ENCODE measurements at regions not wholly inside any gene's neighbourhood (a gene's known extent, or its start where the extent isn't known, plus 50 kb on each side); places are given as distances from the start of the nearest gene placed in this dataset.
A peak's percentile ranks its signal among the peaks of the same experiment; 100 is the strongest.

DNA sequence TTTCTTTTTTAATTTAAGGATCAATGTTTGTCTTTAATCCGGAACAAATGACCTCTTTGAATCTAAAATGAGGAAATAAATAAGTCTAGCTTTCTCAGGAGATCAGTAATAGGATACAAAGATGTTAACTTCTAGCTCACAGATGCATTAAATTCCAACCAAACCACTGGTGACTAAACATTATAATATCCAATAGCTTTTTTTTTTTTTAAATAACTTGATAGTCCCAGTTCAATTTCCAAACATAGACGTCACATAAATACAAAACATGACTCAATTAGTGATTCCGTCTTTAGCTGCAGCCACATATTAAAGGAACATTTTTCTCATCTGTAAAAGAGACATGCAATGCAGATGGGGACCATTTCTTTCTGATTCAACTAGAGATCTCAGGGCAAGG is 390.5 kb upstream of the PCDH9 start:
- TF ChIP-seq ARNTL (CRISPR knock-in tag; IDR thresholded peaks at IDR 0.05; ENCODE audit: borderline replicate concordance, low read depth) (no peak), TCF4 (CRISPR knock-in tag; IDR thresholded peaks at IDR 0.05; ENCODE audit: borderline replicate concordance) (no peak), SNAI2 (CRISPR knock-in tag; IDR thresholded peaks at IDR 0.05) (no peak), TOX (CRISPR knock-in tag; IDR thresholded peaks at IDR 0.05; ENCODE audit: borderline replicate concordance) (peak; percentile 15; the same call in 1 of the 2 replicates), GLIS3 (CRISPR knock-in tag; IDR thresholded peaks at IDR 0.05) (no peak), RARB (CRISPR knock-in tag; IDR thresholded peaks at IDR 0.05) (no peak), ESRRG (CRISPR knock-in tag; IDR thresholded peaks at IDR 0.05) (no peak), OSR1 (CRISPR knock-in tag; IDR thresholded peaks at IDR 0.05) (no peak)
- TF ChIP-seq, protein P1, sequence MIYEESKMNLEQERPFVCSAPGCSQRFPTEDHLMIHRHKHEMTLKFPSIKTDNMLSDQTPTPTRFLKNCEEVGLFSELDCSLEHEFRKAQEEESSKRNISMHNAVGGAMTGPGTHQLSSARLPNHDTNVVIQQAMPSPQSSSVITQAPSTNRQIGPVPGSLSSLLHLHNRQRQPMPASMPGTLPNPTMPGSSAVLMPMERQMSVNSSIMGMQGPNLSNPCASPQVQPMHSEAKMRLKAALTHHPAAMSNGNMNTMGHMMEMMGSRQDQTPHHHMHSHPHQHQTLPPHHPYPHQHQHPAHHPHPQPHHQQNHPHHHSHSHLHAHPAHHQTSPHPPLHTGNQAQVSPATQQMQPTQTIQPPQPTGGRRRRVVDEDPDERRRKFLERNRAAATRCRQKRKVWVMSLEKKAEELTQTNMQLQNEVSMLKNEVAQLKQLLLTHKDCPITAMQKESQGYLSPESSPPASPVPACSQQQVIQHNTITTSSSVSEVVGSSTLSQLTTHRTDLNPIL (CRISPR knock-in tag; IDR thresholded peaks at IDR 0.05; ENCODE audit: low read depth): no peak
